ENCODE measurements at regions not wholly inside any gene's neighbourhood (a gene's known extent, or its start where the extent isn't known, plus 50 kb on each side); places are given as distances from the start of the nearest gene placed in this dataset.

DNA sequence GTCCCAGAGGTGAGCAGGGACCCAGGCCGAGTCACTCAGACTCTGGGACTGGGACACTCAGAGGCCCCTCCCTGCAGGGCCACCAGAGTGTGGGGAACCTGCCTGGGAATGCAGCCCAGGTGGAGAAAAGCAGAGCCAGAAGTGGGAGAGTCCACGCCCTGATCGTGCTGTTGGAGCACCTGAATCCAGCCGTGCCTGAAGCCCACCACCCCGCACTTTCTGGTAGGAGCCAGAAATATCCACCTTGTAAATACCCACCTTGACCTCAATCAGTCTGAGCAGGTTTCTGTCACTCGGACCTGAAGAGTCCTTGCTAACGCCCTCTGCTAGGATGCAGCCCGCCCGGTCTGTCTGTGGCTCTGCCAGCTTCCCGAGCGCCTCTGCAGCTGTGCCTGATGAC lies 86.7 kb downstream of the PDGFA start:
- no peaks in the 10 kb centered on the region for H3K79me2 ChIP-seq (ENCODE audit: control insufficient read depth, insufficient read depth, low read length)
- H3K4me1 ChIP-seq (ENCODE audit: control insufficient read depth, extremely low read depth, insufficient read depth, low read length): peaks cover 8% of the 10 kb centered on the region
- dilution Hi-C loops (cut with MboI; ENCODE audit: extremely low pct_ligation_motif_present, low sequenced_read_pairs): no loop called here
- no peaks in the 10 kb centered on the region for H3K36me3 ChIP-seq (ENCODE audit: control insufficient read depth in 2 of 2, extremely low read depth in 1 of 2, insufficient read depth in 2 of 2, low read length in 2 of 2)
- ChIA-PET POLR2A (no interaction called here), CTCF (no interaction called here)
- no peaks in the 10 kb centered on the region for H3K9me3 ChIP-seq (replicated peaks; ENCODE audit: control insufficient read depth, insufficient read depth, low read length)
- no peak overlapping the region for H3K9ac ChIP-seq (replicated peaks; ENCODE audit: extremely low read depth, insufficient read depth, low read length)
- H4K20me1 ChIP-seq (replicated peaks; ENCODE audit: control insufficient read depth, extremely low read depth, insufficient read depth, low read length): no peaks in the 10 kb centered on the region
- no peak for TF ChIP-seq GATA2 (IDR thresholded peaks at IDR 0.05; ENCODE audit: insufficient read depth, insufficient read length, low read depth, low read length)
- TF ChIP-seq, protein P1, sequence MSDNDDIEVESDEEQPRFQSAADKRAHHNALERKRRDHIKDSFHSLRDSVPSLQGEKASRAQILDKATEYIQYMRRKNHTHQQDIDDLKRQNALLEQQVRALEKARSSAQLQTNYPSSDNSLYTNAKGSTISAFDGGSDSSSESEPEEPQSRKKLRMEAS (IDR thresholded peaks at IDR 0.05; ENCODE audit: insufficient read depth, insufficient read length): no peak
- TF ChIP-seq MYC (IDR thresholded peaks at IDR 0.05; ENCODE audit: low read depth, low read length): no peak
- no peak for TF ChIP-seq FOS (IDR thresholded peaks at IDR 0.05; ENCODE audit: borderline replicate concordance, insufficient read depth, low read length)
- TF ChIP-seq EZH2 (IDR thresholded peaks at IDR 0.05; ENCODE audit: borderline replicate concordance, low read depth, low read length, severe bottlenecking): no peak
- no peak for TF ChIP-seq CTCF (IDR thresholded peaks at IDR 0.05; ENCODE audit: extremely low read depth in 1 of 2, insufficient read depth in 1 of 2, low read depth in 1 of 2, low read length in 2 of 2)
- no peak for TF ChIP-seq JUN (IDR thresholded peaks at IDR 0.05; ENCODE audit: borderline replicate concordance, insufficient read depth, insufficient read length, low read depth)
- TF ChIP-seq POLR2A (IDR thresholded peaks at IDR 0.05; ENCODE audit: low read depth, low read length): no peak
- no peak for TF ChIP-seq POLR2AphosphoS5 (IDR thresholded peaks at IDR 0.05; ENCODE audit: insufficient read depth, low read depth, low read length)
- H3K9me1 ChIP-seq (replicated peaks; ENCODE audit: control insufficient read depth, extremely low read depth, insufficient read depth, low read length): no peaks in the 10 kb centered on the region
- H2AFZ ChIP-seq (ENCODE audit: low read depth, low read length): no peak overlapping the region
- H3K4me2 ChIP-seq (ENCODE audit: insufficient read depth, low read length): no peak overlapping the region
- FAIRE-seq (no peak), DNase-seq (ENCODE audit: low read depth, low spot score) (no peak)
- H3K27me3 ChIP-seq (ENCODE audit: control insufficient read depth in 2 of 2, insufficient read depth in 2 of 2, low read length in 2 of 2): no peaks in the 10 kb centered on the region
- BruUV-seq (replicated peaks): no TSS peak
- H3K27ac ChIP-seq (ENCODE audit: insufficient read depth, low read depth, low read length): no peak overlapping the region
- H3K4me3 ChIP-seq (replicated peaks in 1 of 3; ENCODE audit: insufficient read depth in 1 of 3, low read depth in 1 of 3, low read length in 3 of 3): no peak overlapping the region
- intact Hi-C loops (cut with micrococcal nuclease): no loop called here

All from endothelial cell of umbilical vein (primary cell).